Uterus (tissue), 3 donors: ENCODE measurements at regions not wholly inside any gene's neighbourhood (a gene's known extent, or its start where the extent isn't known, plus 50 kb on each side); places are given as distances from the start of the nearest gene placed in this dataset.

Experiments used
- DNase-seq, 2 donors: peaks; one replicate each; pipeline ENCODE4 v3.0.0-alpha.2; 2019 to 2020
- H3K27ac ChIP-seq, 2 donors: fragments of 200-600 bp; sonication (generic); 1 replicate in 1 of 2; 2 replicates in 1 of 2; pipeline ENCODE4 v1.5.1; 2016 to 2018
- H3K27me3 ChIP-seq, 2 donors: fragments of 200-600 bp; sonication (generic); one replicate each; pipeline ENCODE4 v1.5.1; 2018 to 2019; ENCODE audit warnings: control low read depth in 1 of 2
- H3K36me3 ChIP-seq, 2 donors: fragments of 200-600 bp; sonication (generic); one replicate each; pipeline ENCODE4 v1.5.1; 2019; ENCODE audit warnings: control low read depth in 1 of 2
- H3K4me1 ChIP-seq, 2 donors: fragments of 200-600 bp; sonication (generic); one replicate each; pipeline ENCODE4 v1.5.1; 2018 to 2019; ENCODE audit warnings: control low read depth in 1 of 2
- H3K4me3 ChIP-seq, 2 donors: fragments of 200-600 bp; sonication (generic); 1 replicate in 1 of 2; 2 replicates in 1 of 2; pipeline ENCODE4 v1.5.1; 2018 to 2019; ENCODE audit warnings: mild to moderate bottlenecking in 1 of 2
- H3K9me3 ChIP-seq, 2 donors: fragments of 200-600 bp; sonication (generic); one replicate each; pipeline ENCODE4 v1.5.1; 2019; ENCODE audit warnings: control low read depth in 1 of 2
- CTCF ChIP-seq, 4 experiments: fragments of 200-600 bp in 2 of 4; fragments of 450-650 bp in 2 of 4; sonication (generic) in 2 of 4; IDR thresholded peaks; one replicate each; pipeline ENCODE4 v1.5.1; 2016 to 2019; ENCODE audit warnings: antibody characterized with exemption in 4 of 4, mild to moderate bottlenecking in 2 of 4, moderate library complexity in 1 of 4
- POLR2A ChIP-seq, 2 donors: fragments of 450-650 bp; IDR thresholded peaks; one replicate each; pipeline ENCODE4 v1.6.1; 2016; ENCODE audit warnings: antibody characterized with exemption in 2 of 2, mild to moderate bottlenecking in 1 of 2, moderate library complexity in 1 of 2
- intact Hi-C: fragments of 100-400 bp; cut with DNase I; formaldehyde crosslinking; loops from one replicate; pipeline ENCODE4 v1.15.1; 2023; ENCODE audit warnings: low total_unique reads
- donor health status: DM: yes; HTN: yes; CAD: no.

- intact Hi-C loops, result no loop called here
- DNase-seq, result no peak
Measured at GRCh38 chr1:69403756-69404320, 163.9 kb upstream of the LRRC7 start.

GRCh38 chr1:69404486-69404885 is 163.2 kb upstream of the LRRC7 start:
- intact Hi-C loops, result no loop called here
- no peak overlapping the region for H3K27ac ChIP-seq
- no peak overlapping the region for H3K4me3 ChIP-seq
- no peaks in the 10 kb centered on the region for H3K9me3 ChIP-seq
- no peaks in the 10 kb centered on the region for H3K27me3 ChIP-seq
- DNase-seq, result no peak
- H3K4me1 ChIP-seq, result no peaks in the 10 kb centered on the region
- no peaks in the 10 kb centered on the region for H3K36me3 ChIP-seq
- TF ChIP-seq POLR2A (IDR thresholded peaks at IDR 0.05), result no peak
- TF ChIP-seq CTCF (IDR thresholded peaks at IDR 0.05), result no peak

More at GRCh38 chr1:69403756-69404320, 163.9 kb upstream of the LRRC7 start:
- Histone ChIP-seq H3K4me1 (no peaks in the 10 kb centered on the region), H3K4me3 (no peak overlapping the region), H3K27ac (no peak overlapping the region), H3K36me3 (no peaks in the 10 kb centered on the region), H3K27me3 (no peaks in the 10 kb centered on the region), H3K9me3 (no peaks in the 10 kb centered on the region)
- no peak for TF ChIP-seq POLR2A (IDR thresholded peaks at IDR 0.05)
- no peak for TF ChIP-seq CTCF (IDR thresholded peaks at IDR 0.05)

- Histone ChIP-seq H3K36me3 (no peaks in the 10 kb centered on the region), H3K9me3 (no peaks in the 10 kb centered on the region), H3K4me3 (no peak overlapping the region), H3K27me3 (no peaks in the 10 kb centered on the region), H3K4me1 (no peaks in the 10 kb centered on the region), H3K27ac (no peak overlapping the region)
- intact Hi-C loops, result no loop called here
- DNase-seq, result no peak
- no peak for TF ChIP-seq CTCF (IDR thresholded peaks at IDR 0.05)
- TF ChIP-seq POLR2A (IDR thresholded peaks at IDR 0.05), result no peak
Measured at GRCh38 chr1:69406244-69406643, 161.5 kb upstream of the LRRC7 start.

- Histone ChIP-seq H3K27ac (no peak overlapping the region), H3K36me3 (no peaks in the 10 kb centered on the region), H3K4me3 (no peak overlapping the region), H3K9me3 (no peaks in the 10 kb centered on the region), H3K27me3 (no peaks in the 10 kb centered on the region), H3K4me1 (no peaks in the 10 kb centered on the region)
- intact Hi-C loops, result no loop called here
- no peak for DNase-seq
- TF ChIP-seq POLR2A (IDR thresholded peaks at IDR 0.05) (no peak), CTCF (IDR thresholded peaks at IDR 0.05) (no peak)
Measured at GRCh38 chr1:69409731-69410456, 157.8 kb upstream of the LRRC7 start.

DNA sequence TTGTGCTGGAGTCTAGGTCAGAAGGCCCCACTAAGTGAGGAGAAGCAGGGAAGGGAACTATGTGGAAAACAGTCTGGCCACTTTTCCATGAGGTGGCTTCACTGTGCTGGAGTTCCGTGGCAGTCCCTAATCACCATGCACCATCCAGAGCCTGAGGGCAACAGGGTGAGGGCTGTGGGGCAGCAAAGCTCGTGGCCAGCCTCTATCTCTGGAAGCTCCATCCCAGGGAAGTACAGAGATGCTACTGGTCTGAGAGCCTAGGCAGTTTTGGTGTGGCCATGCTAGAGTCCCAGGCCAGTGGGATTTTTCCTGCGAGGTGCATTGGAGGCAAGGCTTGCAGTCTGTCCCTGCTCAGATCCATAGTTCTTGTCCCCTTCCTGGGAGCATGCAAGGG is 157.3 kb upstream of the LRRC7 start:
- no peaks in the 10 kb centered on the region for H3K36me3 ChIP-seq
- no peaks in the 10 kb centered on the region for H3K4me1 ChIP-seq
- H3K4me3 ChIP-seq, result no peak overlapping the region
- intact Hi-C loops, result no loop called here
- no peak for DNase-seq
- H3K27me3 ChIP-seq, result no peaks in the 10 kb centered on the region
- TF ChIP-seq CTCF (IDR thresholded peaks at IDR 0.05) (no peak), POLR2A (IDR thresholded peaks at IDR 0.05) (no peak)
- H3K27ac ChIP-seq, result no peak overlapping the region
- H3K9me3 ChIP-seq, result no peaks in the 10 kb centered on the region
